Hematopoietic multipotent progenitor cell treated with erythropoietin and hydrocortisone succinate and interleukin-3 and kit ligand, for 8 days (in vitro differentiated cells): ENCODE measurements at regions not wholly inside any gene's neighbourhood (a gene's known extent, or its start where the extent isn't known, plus 50 kb on each side); places are given as distances from the start of the nearest gene placed in this dataset.

Experiments used
- DNase-seq: peaks from one replicate; pipeline ENCODE4 v3.0.0-alpha.2; 2015

DNA sequence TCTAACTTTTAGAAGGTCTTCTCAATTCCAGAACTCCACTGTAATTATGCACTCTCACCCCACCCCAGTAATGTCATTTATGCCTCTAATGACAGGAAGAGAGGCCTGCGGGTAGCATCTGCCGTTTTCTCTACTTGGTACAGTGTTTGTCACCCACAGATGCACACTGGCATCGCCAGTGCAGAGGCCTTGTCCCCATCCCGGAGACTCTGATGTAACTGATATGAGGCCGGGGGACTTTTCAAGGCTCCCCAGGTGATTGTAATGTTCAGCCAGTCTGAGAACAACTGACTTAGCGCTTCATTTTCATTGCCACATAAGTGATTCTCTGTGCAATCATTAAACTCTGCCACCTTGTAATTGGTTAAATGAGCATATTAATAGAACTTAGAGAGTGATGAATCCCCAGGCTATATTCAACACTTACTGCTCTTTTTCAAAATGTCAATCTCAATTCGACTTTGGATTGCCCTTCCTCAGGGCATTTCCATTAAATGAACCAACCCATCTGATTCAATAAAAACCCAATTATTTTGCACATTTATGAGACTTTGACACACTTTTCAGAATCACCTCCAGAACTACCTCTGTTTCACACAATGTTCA, 113.2 kb downstream of the HERPUD2 start:
- no peak for DNase-seq

DNA sequence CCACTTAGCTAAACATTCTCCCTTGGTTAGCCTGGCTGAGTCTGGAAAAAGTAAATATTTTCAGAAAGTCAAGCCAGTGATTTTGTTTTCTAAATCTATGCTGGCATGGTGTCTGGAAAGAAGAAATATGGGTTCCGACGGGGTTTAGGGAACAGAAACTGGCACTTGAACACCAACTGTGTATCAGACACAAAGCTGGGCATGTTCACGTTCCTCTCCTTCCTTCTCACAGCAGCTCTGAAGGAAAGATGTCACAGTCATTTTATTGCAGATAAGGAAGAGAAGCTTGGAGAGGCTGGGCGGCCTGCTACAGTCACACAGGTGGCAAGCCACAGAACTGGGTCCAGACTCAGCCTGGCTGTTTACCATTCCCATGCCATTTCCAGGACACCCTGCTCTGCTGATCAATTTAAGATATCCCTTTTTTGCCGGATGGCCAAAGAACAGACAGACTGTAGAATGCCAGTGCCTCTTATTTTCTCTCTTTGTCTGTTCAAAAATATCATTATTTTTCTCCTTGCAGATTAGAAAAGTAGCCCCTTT, 118.8 kb downstream of the HERPUD2 start:
- no peak for DNase-seq

GRCh38 chr7:35571611-35572240, 123.2 kb downstream of the HERPUD2 start:
- no peak for DNase-seq

DNA sequence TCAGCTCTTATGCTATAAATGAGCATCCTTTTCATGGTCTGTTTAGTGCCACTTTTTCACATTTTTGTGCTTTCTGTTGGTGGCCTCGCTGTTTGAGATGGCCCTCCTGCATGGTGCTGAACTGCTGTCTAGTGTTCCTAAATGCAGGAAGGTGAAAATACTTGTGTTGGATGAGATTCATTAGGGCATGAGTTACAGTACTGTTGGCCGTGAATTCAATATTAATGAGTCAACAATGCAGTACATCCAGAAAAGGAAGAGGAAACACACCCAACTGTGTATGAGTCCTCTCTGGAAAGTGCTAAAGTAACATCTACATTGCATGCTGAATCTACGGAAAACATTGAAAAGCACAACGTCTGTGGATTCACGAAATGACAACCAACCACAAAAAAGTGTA, 124.0 kb downstream of the HERPUD2 start:
- no peak for DNase-seq

DNA sequence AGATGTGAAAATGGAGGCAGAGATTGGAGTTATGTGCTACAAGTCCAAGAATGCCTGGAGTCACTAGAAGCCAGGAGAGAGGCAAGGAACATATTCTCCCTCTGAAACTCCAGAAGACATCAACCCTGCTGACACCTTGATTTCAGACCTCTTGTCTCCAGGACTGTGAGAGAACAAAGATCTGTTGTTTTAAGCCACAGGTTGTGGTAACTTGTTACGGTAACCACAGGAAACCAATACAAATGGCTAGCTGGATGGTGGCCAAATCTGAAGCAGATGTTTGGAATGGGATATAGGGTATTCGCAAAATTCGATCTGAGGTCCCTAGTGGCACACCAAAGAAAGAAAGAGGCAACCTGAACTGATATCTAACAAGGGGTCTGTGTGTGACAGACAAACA, 129.0 kb downstream of the HERPUD2 start:
- DNase-seq, result no peak

GRCh38 chr7:35558841-35559240, 136.1 kb downstream of the HERPUD2 start:
- no peak for DNase-seq

DNA sequence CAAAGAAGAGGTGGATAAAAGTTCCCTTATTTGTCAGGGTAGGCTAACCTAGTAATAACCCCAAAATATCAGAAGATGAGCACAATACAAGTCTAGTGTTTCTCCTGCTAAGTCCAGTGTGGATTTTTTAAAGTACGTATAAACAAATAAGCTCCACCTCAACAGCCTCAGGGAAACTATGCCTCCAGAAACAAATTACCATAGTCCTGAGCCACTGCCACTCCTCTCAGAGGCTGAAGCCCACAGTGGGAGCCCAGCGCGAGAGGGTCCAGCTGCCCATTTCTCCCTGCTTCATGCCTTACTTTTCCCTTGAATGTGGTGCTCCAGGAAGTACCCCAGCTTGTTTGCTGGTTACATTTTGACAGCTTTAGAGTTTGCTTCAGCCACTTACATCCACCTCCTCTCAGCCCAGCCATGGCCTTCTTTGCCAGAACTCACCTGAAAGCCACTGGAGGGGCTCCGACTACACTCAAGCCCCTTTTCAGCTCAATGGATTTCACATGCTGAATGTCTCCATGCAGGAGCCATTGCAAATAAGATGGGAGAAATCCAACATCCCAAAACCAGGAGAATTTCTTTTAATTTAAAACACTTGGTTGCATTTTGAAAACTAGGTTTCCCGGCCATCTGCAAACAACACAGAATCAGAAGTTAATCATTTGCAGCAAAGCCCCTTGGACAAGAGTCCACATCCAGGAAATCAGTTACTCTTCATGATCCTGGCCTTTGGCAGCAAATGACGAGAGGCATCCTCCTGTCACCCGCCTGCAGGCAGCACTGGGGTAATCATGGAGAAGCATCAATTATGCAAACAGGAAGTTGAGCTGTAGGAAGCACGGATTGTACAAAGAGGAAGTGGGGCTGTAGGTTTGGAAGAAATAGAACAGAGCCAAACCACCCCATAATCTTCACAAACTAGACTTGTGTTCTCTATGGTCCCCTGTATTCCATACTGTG, 138.1 kb downstream of the HERPUD2 start:
- DNase-seq, result no peak

GRCh38 chr7:35555934-35556333, 139.0 kb downstream of the HERPUD2 start:
- DNase-seq, result no peak

DNA sequence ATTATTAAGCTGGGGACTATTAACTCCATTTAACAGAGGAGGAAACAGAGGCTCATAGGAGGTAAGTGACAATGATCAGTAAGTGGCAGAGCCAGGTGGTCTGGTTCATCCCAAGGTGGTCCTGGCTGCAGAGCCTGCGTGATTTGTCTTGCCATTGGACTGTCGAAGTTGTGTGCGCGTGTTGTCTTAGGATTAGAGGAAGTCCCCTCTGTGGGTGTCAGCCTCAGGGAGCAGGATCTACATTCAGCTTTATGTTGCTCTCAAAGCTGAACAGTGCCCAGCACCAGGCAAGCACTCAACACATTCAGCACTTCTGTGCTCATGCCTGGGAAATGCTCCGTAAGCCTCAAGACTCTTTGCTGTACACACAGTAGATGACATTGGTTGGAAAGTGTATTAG, 139.5 kb downstream of the HERPUD2 start:
- DNase-seq, result no peak

- DNase-seq, result no peak
These were observed 141.4 kb downstream of the HERPUD2 start for GRCh38 chr7:35553519-35553918.

- DNase-seq, result no peak
These were observed 142.2 kb downstream of the HERPUD2 start for GRCh38 chr7:35552691-35553090.

DNA sequence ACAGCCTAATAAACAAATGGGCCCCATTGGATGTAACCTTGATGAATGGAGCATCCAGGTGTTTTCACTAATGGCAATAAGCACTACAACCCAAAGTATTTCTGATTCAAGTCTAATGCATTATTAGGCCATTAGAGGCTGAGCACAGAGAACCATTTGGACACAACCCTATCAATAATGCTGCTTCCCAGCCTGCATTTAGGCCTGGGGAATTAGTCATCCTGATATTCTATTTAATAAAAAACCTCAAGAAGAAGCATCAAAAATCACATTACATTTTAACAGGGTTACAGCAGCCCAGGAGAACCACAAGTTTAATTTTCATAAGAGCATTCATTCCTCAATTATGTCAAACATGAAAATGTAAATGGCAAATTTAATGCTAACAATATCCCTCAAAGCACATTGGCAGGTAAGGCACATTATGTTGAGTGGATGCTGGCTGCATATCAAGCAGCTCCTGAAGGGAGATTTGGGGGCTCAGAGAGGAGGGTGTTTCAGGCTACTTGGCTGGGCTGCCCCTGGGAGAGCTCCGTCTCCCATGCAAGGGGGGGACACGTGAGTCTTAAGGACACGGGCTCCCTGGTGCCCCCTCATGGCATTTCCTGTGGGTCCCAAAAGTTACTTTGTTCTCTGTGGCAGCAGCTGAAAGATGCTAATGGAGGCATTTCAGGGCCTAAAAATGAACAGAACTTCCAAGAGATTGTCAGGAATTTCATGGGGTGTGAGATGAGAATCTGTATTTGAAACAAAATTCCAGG, 143.4 kb downstream of the HERPUD2 start:
- DNase-seq, result no peak

GRCh38 chr7:35550831-35551230, 144.1 kb downstream of the HERPUD2 start:
- DNase-seq, result no peak

DNA sequence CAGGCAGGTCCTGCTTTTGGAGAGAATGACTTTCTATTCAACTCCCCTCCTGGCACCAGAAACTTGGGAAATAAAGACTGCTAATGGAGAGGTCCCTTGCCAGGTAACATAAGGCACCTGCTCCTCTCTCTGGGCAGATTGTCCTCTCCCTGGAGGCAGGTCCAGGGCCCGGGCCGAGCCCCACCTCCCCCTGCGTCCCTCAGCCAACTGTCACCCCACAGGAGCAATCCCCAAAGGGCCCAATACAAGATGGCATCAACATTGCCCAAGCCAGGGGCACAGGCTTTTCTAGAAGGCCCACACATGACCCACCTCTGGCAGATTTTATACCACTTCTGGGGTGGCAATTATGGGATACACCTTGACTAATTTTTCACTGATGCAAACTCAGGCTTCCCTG, 145.2 kb downstream of the HERPUD2 start:
- no peak for DNase-seq

- DNase-seq, result no peak
These were observed 146.6 kb downstream of the HERPUD2 start for GRCh38 chr7:35548291-35548690.

GRCh38 chr7:35546691-35547429, 148.1 kb downstream of the HERPUD2 start:
- no peak for DNase-seq

DNA sequence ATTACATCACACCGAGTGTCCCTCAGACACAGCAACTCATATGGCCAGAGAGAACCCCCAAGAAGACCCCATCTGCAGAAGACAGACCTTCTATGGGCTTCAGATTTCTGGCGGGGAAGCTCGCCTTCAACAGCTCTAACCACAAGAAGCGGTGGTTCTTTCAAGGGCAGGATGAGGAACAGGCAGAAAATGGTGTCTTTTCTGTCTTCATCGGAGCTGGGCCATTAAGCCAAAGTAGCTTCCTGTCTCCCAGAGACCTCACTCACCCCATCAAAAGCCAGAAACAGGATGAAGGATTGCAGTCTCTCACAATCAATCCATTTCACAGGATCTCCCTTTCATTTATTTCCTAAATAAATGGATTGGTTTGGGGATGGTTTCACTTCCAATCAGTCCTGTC, 149.1 kb downstream of the HERPUD2 start:
- no peak for DNase-seq

DNA sequence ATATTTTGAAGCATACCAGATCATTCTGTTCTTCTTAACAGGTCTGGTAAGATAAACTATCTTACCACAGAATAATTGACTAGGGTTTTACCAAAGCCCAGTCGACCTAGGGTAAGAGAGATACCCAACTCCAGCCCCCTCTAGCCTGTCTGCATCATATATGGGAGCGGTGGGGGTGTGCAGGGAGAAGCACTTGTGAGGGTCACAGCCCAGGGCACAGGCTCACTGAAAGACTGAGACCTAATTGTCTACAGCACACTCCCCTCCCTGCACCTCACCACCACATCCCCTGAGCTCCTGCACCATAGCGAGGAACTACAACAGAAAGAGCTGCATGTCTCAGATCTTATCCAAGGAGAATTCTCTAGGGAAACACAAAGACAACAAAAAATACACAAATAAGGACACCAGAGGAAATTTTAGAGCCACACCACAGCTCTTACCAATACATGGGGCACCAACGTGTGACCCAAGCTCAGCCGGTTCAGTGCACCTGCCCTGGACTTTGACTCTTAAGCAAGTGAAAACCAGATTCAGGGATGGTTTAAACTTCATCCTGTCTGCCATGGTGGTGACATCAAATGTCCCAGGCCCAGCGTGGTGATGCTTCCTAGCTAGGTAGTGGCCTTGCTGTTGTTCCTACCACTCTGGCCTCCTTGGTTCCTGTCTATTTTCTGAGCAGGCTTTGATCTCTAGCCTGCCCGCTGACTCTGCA, 150.8 kb downstream of the HERPUD2 start:
- no peak for DNase-seq

GRCh38 chr7:35537067-35538023, 157.6 kb downstream of the HERPUD2 start:
- DNase-seq, result peak; percentile 64

GRCh38 chr7:35536396-35536826, 158.5 kb downstream of the HERPUD2 start:
- no peak for DNase-seq
